ENCODE measurements at regions not wholly inside any gene's neighbourhood (a gene's known extent, or its start where the extent isn't known, plus 50 kb on each side); places are given as distances from the start of the nearest gene placed in this dataset.

DNA sequence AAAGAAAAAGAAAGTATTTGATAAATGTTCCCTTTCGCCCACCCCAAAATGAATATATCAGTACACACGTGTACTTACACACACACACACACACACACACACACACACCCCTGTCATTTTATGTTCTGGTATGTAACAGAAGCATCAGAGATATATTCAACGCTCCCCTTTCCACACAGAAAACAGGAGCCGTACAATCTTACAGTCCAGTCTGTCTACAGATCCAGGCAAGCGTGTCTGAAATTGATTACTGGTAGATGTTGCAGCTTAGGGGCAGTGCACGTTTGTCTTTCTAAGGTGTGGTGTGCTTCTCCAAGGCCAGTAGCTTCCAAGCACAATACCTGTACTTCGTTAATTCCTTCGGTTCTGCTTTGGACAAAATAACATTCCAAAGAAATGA lies 143.7 kb upstream of the RNF32 start:
- TF ChIP-seq, protein P1, sequence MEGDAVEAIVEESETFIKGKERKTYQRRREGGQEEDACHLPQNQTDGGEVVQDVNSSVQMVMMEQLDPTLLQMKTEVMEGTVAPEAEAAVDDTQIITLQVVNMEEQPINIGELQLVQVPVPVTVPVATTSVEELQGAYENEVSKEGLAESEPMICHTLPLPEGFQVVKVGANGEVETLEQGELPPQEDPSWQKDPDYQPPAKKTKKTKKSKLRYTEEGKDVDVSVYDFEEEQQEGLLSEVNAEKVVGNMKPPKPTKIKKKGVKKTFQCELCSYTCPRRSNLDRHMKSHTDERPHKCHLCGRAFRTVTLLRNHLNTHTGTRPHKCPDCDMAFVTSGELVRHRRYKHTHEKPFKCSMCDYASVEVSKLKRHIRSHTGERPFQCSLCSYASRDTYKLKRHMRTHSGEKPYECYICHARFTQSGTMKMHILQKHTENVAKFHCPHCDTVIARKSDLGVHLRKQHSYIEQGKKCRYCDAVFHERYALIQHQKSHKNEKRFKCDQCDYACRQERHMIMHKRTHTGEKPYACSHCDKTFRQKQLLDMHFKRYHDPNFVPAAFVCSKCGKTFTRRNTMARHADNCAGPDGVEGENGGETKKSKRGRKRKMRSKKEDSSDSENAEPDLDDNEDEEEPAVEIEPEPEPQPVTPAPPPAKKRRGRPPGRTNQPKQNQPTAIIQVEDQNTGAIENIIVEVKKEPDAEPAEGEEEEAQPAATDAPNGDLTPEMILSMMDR (IDR thresholded peaks at IDR 0.05) = no peak

DNA sequence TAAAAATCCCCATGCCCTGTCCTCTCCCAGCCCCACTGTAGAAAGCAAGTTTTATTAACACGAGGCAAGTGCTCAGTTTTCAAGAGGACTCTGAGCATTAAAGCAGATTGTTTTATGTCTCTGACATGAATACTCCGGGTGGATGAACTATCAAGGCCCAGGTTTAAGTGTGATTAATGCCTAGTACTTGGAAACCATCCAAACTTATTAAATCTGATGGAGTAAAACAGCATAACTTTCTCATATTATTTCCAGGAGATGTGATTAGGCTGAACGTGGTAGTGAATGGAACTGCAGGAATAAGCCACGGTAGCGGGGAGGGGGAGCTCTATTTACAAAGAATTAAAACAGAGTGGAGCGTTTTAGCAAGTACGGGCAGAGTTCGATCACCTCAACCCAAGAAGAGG lies 144.2 kb upstream of the RNF32 start:
- TF ChIP-seq, protein P1 (IDR thresholded peaks at IDR 0.05) = no peak

DNA sequence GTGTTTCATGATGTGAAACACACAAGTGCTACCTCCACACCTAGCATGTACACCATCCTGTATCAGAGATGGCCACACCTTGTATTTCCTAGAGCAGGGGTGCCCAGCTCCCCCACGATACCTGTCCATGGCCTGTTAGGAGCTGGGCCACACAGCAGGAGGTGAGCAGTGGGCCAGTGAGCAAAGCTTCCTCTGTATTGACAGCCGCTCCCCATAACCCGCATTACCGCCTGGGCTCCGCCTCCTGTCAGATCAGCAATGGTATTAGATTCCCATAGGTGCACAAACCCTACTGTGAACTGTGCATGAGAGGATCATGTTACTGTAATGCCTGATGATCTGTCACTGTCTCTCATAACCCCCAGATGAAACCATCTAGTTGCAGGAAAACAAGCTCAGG lies 145.6 kb upstream of the RNF32 start:
- TF ChIP-seq, protein P1 (IDR thresholded peaks at IDR 0.05) = no peak

DNA sequence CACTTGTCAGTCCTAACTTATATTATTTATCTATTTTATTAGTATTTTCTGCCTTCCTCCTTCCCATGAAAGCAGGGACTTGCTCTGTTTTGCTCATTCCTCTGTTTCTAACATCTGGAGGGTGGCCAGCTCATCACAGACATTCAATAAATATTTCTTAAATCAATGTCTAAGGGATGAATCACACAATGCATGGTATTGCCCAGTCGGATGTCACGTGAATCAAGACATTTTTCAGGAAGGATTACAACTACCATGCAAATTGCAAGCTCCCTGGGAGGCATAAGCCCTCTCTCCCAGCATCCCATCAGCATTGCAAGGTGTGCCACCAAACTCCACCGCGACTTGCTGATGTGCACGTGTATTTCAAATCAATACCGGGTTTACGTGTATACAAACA lies 146.6 kb upstream of the RNF32 start:
- TF ChIP-seq, protein P1 (IDR thresholded peaks at IDR 0.05) = no peak

DNA sequence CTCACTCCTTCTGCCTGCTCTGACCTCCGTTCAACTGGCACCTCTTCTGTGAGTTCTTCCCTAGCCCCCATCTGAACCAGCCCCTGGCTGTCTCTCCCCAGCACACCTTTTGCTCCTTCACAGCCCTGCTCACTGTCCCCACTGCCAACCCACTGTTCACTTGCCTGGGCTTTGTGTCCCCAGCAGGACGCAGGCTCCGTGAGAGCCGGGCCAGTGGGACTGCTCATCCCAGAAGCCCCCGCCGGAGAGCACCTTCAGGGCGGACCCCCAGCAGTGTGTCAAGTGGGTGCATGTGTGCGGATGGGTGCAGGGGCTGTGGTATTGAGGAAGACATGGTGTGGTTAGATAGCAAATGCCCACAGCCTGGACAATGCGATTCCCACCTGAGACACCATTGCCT lies 148.4 kb upstream of the RNF32 start:
- TF ChIP-seq, protein P1 (IDR thresholded peaks at IDR 0.05) = no peak

DNA sequence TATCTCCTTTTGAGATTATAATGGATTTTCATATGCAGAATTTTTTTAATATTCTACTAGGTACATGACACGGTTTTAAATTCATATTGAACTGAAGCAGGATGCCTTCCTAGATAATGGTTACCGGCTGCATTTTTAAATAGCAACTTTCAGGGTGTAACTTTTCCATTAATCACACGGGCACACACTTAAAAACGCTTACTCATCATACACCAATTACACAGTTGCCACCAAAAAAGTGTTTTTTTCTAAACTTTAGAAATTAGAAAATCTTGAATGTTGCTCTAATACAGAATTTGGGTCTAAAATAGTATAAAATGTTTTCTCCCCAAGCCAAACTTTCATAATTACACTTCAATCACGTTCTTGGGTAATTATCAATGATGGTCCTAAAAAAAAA lies 149.1 kb upstream of the RNF32 start:
- TF ChIP-seq, protein P1 (IDR thresholded peaks at IDR 0.05) = no peak

DNA sequence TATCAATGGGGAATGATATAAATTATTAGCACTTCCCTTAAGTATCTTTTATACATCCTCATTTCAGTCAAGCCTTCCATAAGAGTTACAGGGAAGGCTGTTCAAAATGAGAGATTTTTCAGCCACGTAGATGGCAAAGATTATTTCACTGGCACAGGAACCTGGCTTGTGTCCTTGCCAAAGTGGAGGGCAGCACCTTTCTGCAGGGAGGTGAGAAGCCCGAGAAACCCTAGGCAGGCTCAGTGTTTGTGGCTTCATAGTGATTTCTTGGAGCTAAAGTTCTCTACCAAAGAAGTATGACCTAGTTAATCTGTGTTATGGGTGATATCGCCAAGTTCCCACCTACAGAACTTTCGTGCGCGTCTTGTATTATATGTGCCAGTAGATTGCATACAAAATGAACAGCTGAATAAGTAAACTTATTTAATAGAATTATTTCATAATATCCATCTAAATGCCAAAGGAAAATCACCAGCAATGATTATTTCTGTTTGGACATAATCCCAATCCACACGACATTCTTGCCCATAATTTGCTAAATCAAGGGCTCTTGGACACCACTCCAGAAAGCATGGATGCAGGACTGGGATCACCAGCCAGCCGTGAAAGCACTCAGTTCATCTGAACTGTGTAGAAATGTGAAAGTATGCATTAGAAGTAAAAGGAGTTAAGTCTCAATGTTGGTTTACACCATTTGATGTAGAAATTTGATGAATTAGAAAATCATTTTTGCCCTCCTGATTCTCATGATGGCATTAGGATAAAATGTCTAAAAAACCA lies 150.4 kb upstream of the RNF32 start:
- TF ChIP-seq, protein P1 (IDR thresholded peaks at IDR 0.05) = no peak
